Tongue (tissue), 1 donor: ENCODE measurements at regions not wholly inside any gene's neighbourhood (a gene's known extent, or its start where the extent isn't known, plus 50 kb on each side); places are given as distances from the start of the nearest gene placed in this dataset.

Experiments used
- DNase-seq: peaks from one replicate; pipeline ENCODE4 v3.0.0-alpha.2; 2015

- DNase-seq = no peak
Measured at GRCh38 chr11:112715056-112715455, 246.2 kb upstream of the NCAM1 start.

GRCh38 chr11:112718483-112718882 lies 242.7 kb upstream of the NCAM1 start:
- DNase-seq = peak; percentile 86

GRCh38 chr11:112719736-112720525 lies 241.3 kb upstream of the NCAM1 start:
- DNase-seq = peak; percentile 34

- DNase-seq = no peak
Measured at GRCh38 chr11:112722148-112722547, 239.1 kb upstream of the NCAM1 start.

GRCh38 chr11:112722876-112723275 lies 238.3 kb upstream of the NCAM1 start:
- no peak for DNase-seq

- no peak for DNase-seq
Measured at GRCh38 chr11:112723676-112724495, 237.3 kb upstream of the NCAM1 start.

- peak; percentile 36 for DNase-seq
Measured at GRCh38 chr11:112724496-112724790, 236.8 kb upstream of the NCAM1 start.

- no peak for DNase-seq
Measured at GRCh38 chr11:112725636-112726035, 235.6 kb upstream of the NCAM1 start.

GRCh38 chr11:112727341-112727841 lies 233.8 kb upstream of the NCAM1 start:
- no peak for DNase-seq

- no peak for DNase-seq
Measured at GRCh38 chr11:112728288-112728687, 232.9 kb upstream of the NCAM1 start.

- no peak for DNase-seq
Measured at GRCh38 chr11:112728716-112729115, 232.5 kb upstream of the NCAM1 start.

- DNase-seq = no peak
Measured at GRCh38 chr11:112730591-112730990, 230.6 kb upstream of the NCAM1 start.

- no peak for DNase-seq
Measured at GRCh38 chr11:112731538-112731937, 229.7 kb upstream of the NCAM1 start.

- DNase-seq = no peak
Measured at GRCh38 chr11:112732031-112732430, 229.2 kb upstream of the NCAM1 start.

- DNase-seq = peak; percentile 84
Measured at GRCh38 chr11:112734207-112734606, 227.0 kb upstream of the NCAM1 start.

GRCh38 chr11:112735470-112735869 lies 225.8 kb upstream of the NCAM1 start:
- DNase-seq = no peak

GRCh38 chr11:112744041-112744440 lies 217.2 kb upstream of the NCAM1 start:
- no peak for DNase-seq

GRCh38 chr11:112745973-112746372 lies 215.2 kb upstream of the NCAM1 start:
- DNase-seq = no peak

GRCh38 chr11:112748252-112748651 lies 213.0 kb upstream of the NCAM1 start:
- no peak for DNase-seq

- DNase-seq = peak; percentile 36
Measured at GRCh38 chr11:112748713-112749543, 212.3 kb upstream of the NCAM1 start.

GRCh38 chr11:112751329-112751728 lies 209.9 kb upstream of the NCAM1 start:
- peak; percentile 41 for DNase-seq

GRCh38 chr11:112751772-112752171 lies 209.4 kb upstream of the NCAM1 start:
- peak; percentile 69 for DNase-seq

GRCh38 chr11:112752563-112752962 lies 208.7 kb upstream of the NCAM1 start:
- no peak for DNase-seq
